HCT116 (cell line): ENCODE measurements at regions not wholly inside any gene's neighbourhood (a gene's known extent, or its start where the extent isn't known, plus 50 kb on each side); places are given as distances from the start of the nearest gene placed in this dataset.

Source experiments
- CEBPB ChIP-seq: IDR thresholded peaks from 2 replicates; pipeline ENCODE4 v1.6.1; 2012; ENCODE audit warnings: low read depth
- TF ChIP-seq, protein P1 (sequence below), 3 experiments: fragments of 200-600 bp in 1 of 3; sonication (generic) in 1 of 3; IDR thresholded peaks in 2 of 3; conservative IDR thresholded peaks in 1 of 3; 2 replicates each; pipeline ENCODE4 v1.5.1; 2012 to 2017; ENCODE audit warnings: low read depth in 2 of 3, low read length in 2 of 3, antibody characterized with exemption in 1 of 3, borderline replicate concordance in 1 of 3, control low read depth in 1 of 3, mild to moderate bottlenecking in 1 of 3, mixed read lengths in 1 of 3, mixed run types in 1 of 3, moderate library complexity in 1 of 3; ENCODE audit not compliant: insufficient read depth in 1 of 3

DNA sequence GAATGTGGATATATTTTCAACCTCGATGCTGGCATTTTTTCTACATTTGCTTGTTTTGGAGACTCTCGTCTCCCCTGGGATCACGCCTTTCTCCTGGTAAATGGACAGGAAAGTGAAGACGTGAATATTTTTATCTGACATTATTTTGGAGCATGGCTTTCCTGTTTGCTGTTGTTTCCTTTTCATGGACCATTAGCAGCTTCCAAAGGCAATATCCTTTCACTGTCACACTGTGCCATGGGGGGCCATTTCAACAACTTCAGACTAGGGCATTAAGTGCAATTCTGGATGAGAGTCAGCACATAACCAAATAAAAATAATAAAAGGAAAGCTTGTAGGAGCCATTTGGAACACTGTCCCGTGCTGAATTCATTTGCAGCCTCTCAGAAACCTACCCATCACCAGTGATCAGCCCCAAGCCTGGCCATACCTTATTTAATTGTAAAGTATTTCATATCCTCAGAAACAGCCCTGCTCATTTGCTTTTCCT, 75.9 kb upstream of the NEUROD6 start:
- TF ChIP-seq, protein P1, sequence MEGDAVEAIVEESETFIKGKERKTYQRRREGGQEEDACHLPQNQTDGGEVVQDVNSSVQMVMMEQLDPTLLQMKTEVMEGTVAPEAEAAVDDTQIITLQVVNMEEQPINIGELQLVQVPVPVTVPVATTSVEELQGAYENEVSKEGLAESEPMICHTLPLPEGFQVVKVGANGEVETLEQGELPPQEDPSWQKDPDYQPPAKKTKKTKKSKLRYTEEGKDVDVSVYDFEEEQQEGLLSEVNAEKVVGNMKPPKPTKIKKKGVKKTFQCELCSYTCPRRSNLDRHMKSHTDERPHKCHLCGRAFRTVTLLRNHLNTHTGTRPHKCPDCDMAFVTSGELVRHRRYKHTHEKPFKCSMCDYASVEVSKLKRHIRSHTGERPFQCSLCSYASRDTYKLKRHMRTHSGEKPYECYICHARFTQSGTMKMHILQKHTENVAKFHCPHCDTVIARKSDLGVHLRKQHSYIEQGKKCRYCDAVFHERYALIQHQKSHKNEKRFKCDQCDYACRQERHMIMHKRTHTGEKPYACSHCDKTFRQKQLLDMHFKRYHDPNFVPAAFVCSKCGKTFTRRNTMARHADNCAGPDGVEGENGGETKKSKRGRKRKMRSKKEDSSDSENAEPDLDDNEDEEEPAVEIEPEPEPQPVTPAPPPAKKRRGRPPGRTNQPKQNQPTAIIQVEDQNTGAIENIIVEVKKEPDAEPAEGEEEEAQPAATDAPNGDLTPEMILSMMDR (IDR thresholded peaks at IDR 0.05 in 2 of 3, conservative IDR thresholded peaks at IDR 0.05 in 1 of 3; ENCODE audit: borderline replicate concordance in 1 of 3, insufficient read depth in 1 of 3, low read depth in 2 of 3, low read length in 2 of 3), result no peak
- TF ChIP-seq CEBPB, result no peak
